HCT116 (cell line): ENCODE measurements at regions not wholly inside any gene's neighbourhood (a gene's known extent, or its start where the extent isn't known, plus 50 kb on each side); places are given as distances from the start of the nearest gene placed in this dataset.

Experiments
- ATAC-seq: fragments of 200-7000 bp; cut with Tn5 transposase; 2 replicates; pipeline ENCODE4 v1.9.1; 2020; ENCODE audit warnings: mild to moderate bottlenecking, moderate library complexity
- BruUV-seq: library from RNA; stranded (reverse); fragments of 400-500 nt; replicated peaks from 2 replicates; lab custom pipeline; 2021; lab: Mats Ljungman, UMichigan
- CTCF ChIA-PET: fragments of 300-600 bp; sonication (Branson Sonifier 250); formaldehyde crosslinking; loops from one replicate; lab custom pipeline; 2021; ENCODE audit warnings: antibody characterized with exemption; lab: Charles Lee
- POLR2A ChIA-PET: fragments of 300-600, 350-600 bp; sonication (Branson Sonifier 250); formaldehyde crosslinking; loops from one replicate; lab custom pipeline; 2021; ENCODE audit warnings: antibody characterized with exemption; lab: Charles Lee
- RAD21 ChIA-PET, 2 experiments: fragments of 300-600 bp; sonication (Branson Sonifier 250); formaldehyde crosslinking; loops; one replicate each; lab custom pipeline; 2023; ENCODE audit warnings: low total read pairs in 2 of 2; ENCODE audit not compliant: uncharacterized antibody in 2 of 2, unreplicated experiment in 2 of 2, low non-redundant PET in 1 of 2; lab: Charles Lee
- DNase-seq: peaks from one replicate; pipeline ENCODE4 v3.0.0-alpha.2; 2010; ENCODE audit warnings: low read depth, low spot score
- H2AFZ ChIP-seq: fragments of 200-600 bp; shearing (Covaris generic), sonication (generic); 2 replicates; pipeline ENCODE4 v1.6.1; 2017; ENCODE audit warnings: low read depth, mixed run types, mixed read lengths, antibody characterized with exemption, low read length; ENCODE audit not compliant: poor library complexity, severe bottlenecking
- H3K27ac ChIP-seq: 2 replicates; pipeline ENCODE4 v1.5.1; 2012; ENCODE audit warnings: low read depth, low read length
- H3K27me3 ChIP-seq: fragments of 200-600 bp; sonication (generic); 2 replicates; pipeline ENCODE4 v1.6.1; 2016; ENCODE audit warnings: mixed run types, low read length, mixed read lengths; ENCODE audit not compliant: insufficient read depth
- H3K36me3 ChIP-seq, 2 experiments: fragments of 200-500 bp in 1 of 2; fragments of 200-600 bp in 1 of 2; sonication (Bioruptor generic) in 1 of 2; sonication (generic) in 1 of 2; 2 replicates each; pipeline versions ENCODE4 v1.5.1 to v1.6.1; 2014 to 2016; ENCODE audit warnings: low read length in 2 of 2, inconsistent platforms in 1 of 2, mixed read lengths in 1 of 2, mixed run types in 1 of 2; ENCODE audit not compliant: insufficient read depth in 2 of 2, control insufficient read depth in 1 of 2
- H3K4me1 ChIP-seq, 2 experiments: fragments of 200-600 bp in 1 of 2; sonication (generic) in 1 of 2; 2 replicates each; pipeline versions ENCODE4 v1.5.1 to v1.6.1; 2012 to 2017; ENCODE audit warnings: low read length in 2 of 2, inconsistent platforms in 1 of 2, mild to moderate bottlenecking in 1 of 2, mixed read lengths in 1 of 2, mixed run types in 1 of 2, moderate library complexity in 1 of 2; ENCODE audit not compliant: insufficient read depth in 2 of 2, control insufficient read depth in 1 of 2
- H3K4me2 ChIP-seq: fragments of 200-600 bp; sonication (generic); 2 replicates; pipeline ENCODE4 v1.6.1; 2017; ENCODE audit warnings: mixed run types, low read length, mixed read lengths
- H3K4me3 ChIP-seq, 2 experiments: fragments of 200-600 bp in 1 of 2; sonication (generic) in 1 of 2; replicated peaks in 1 of 2; 2 replicates each; pipeline ENCODE4 v1.5.1; 2011 to 2016; ENCODE audit warnings: low read length in 2 of 2, control low read depth in 1 of 2, low read depth in 1 of 2, mild to moderate bottlenecking in 1 of 2, mixed read lengths in 1 of 2, mixed run types in 1 of 2
- H3K79me2 ChIP-seq: fragments of 200-600 bp; sonication (generic); 2 replicates; pipeline ENCODE4 v1.6.1; 2017; ENCODE audit warnings: mild to moderate bottlenecking, mixed run types, low read length, moderate library complexity, mixed read lengths; ENCODE audit not compliant: insufficient read depth
- H3K9ac ChIP-seq: fragments of 200-600 bp; sonication (generic); 2 replicates; pipeline ENCODE4 v1.6.1; 2016; ENCODE audit warnings: low read length, mixed read lengths
- H3K9me2 ChIP-seq: fragments of 200-600 bp; sonication (generic), shearing (Covaris generic); 2 replicates; pipeline ENCODE4 v1.6.1; 2017; ENCODE audit warnings: mixed run types, mild to moderate bottlenecking, moderate library complexity; ENCODE audit not compliant: insufficient read depth
- H3K9me3 ChIP-seq, 2 experiments: fragments of 200-500 bp in 1 of 2; fragments of 200-600 bp in 1 of 2; sonication (Bioruptor generic) in 1 of 2; sonication (generic) in 1 of 2; 2 replicates each; pipeline ENCODE4 v1.6.1; 2014 to 2017; ENCODE audit warnings: low read length in 2 of 2, mixed read lengths in 2 of 2, inconsistent platforms in 1 of 2, low read depth in 1 of 2, mild to moderate bottlenecking in 1 of 2, mixed run types in 1 of 2, moderate library complexity in 1 of 2; ENCODE audit not compliant: control insufficient read depth in 1 of 2, insufficient read depth in 1 of 2
- H4K20me1 ChIP-seq: fragments of 200-600 bp; sonication (generic), shearing (Covaris generic); 2 replicates; pipeline ENCODE4 v1.6.1; 2017; ENCODE audit warnings: mixed run types, mild to moderate bottlenecking, moderate library complexity; ENCODE audit not compliant: insufficient read depth
- CBX3 ChIP-seq: IDR thresholded peaks from 2 replicates; pipeline ENCODE4 v1.6.1; 2012; ENCODE audit warnings: low read depth
- CEBPB ChIP-seq: IDR thresholded peaks from 2 replicates; pipeline ENCODE4 v1.6.1; 2012; ENCODE audit warnings: low read depth
- CTCF ChIP-seq, 3 experiments: fragments of 200-600 bp in 1 of 3; sonication (generic) in 1 of 3; IDR thresholded peaks in 2 of 3; conservative IDR thresholded peaks in 1 of 3; 2 replicates each; pipeline ENCODE4 v1.5.1; 2012 to 2017; ENCODE audit warnings: low read depth in 2 of 3, low read length in 2 of 3, antibody characterized with exemption in 1 of 3, borderline replicate concordance in 1 of 3, control low read depth in 1 of 3, mild to moderate bottlenecking in 1 of 3, mixed read lengths in 1 of 3, mixed run types in 1 of 3, moderate library complexity in 1 of 3; ENCODE audit not compliant: insufficient read depth in 1 of 3
- EGR1 ChIP-seq: IDR thresholded peaks from 2 replicates; pipeline ENCODE4 v1.6.1; 2012; ENCODE audit warnings: low read depth
- EZH2phosphoT487 ChIP-seq: fragments of 200-600 bp; IDR thresholded peaks from 2 replicates; pipeline ENCODE4 v1.6.1; 2018; ENCODE audit warnings: antibody characterized with exemption, borderline replicate concordance
- FOSL1 ChIP-seq: IDR thresholded peaks from 2 replicates; pipeline ENCODE4 v1.6.1; 2012; ENCODE audit warnings: low read depth
- MAX ChIP-seq: IDR thresholded peaks from 2 replicates; pipeline ENCODE4 v1.6.1; 2012
- POLR2A ChIP-seq: IDR thresholded peaks from 2 replicates; pipeline ENCODE4 v1.7.0; 2011; ENCODE audit warnings: borderline replicate concordance; ENCODE audit not compliant: insufficient read depth, insufficient read length; ENCODE audit errors: extremely low read depth
- POLR2AphosphoS5 ChIP-seq: IDR thresholded peaks from 2 replicates; pipeline ENCODE4 v1.6.1; 2011; ENCODE audit warnings: mild to moderate bottlenecking, low read depth, low read length, moderate library complexity
- SIN3A ChIP-seq: IDR thresholded peaks from 2 replicates; pipeline ENCODE4 v1.6.1; 2012; ENCODE audit warnings: low read depth
- SRF ChIP-seq: IDR thresholded peaks from 2 replicates; pipeline ENCODE4 v1.6.1; 2012; ENCODE audit warnings: low read depth
- ZFX ChIP-seq: fragments of 450-650 bp; IDR thresholded peaks from 2 replicates; pipeline ENCODE4 v1.6.1; 2017
- intact Hi-C: fragments of 100-400 bp; cut with micrococcal nuclease; formaldehyde crosslinking; loops from 2 replicates; pipeline ENCODE4 v1.10.0; 2022

- Histone ChIP-seq H3K27me3 (no peaks in the 10 kb centered on the region), H3K27ac (no peak overlapping the region), H3K4me2 (no peak overlapping the region), H2AFZ (no peak overlapping the region), H3K9me3 (no peaks in the 10 kb centered on the region), H3K36me3 (no peaks in the 10 kb centered on the region), H3K4me3 (no peak overlapping the region), H4K20me1 (no peaks in the 10 kb centered on the region), H3K79me2 (no peaks in the 10 kb centered on the region), H3K4me1 (no peaks in the 10 kb centered on the region), H3K9ac (no peak overlapping the region), H3K9me2 (no peaks in the 10 kb centered on the region)
- ChIA-PET RAD21 (no interaction called here), POLR2A (no interaction called here), CTCF (no interaction called here)
- DNase-seq = no peak
- BruUV-seq = no TSS peak
- TF ChIP-seq SRF (no peak), MAX (no peak), CEBPB (no peak), POLR2A (no peak), FOSL1 (no peak), CTCF (IDR thresholded peaks at IDR 0.05 in 2 of 3, conservative IDR thresholded peaks at IDR 0.05 in 1 of 3; ENCODE audit: borderline replicate concordance in 1 of 3, insufficient read depth in 1 of 3, low read depth in 2 of 3, low read length in 2 of 3) (no peak), EGR1 (no peak), ZFX (no peak), SIN3A (no peak), EZH2phosphoT487 (no peak), POLR2AphosphoS5 (no peak), CBX3 (no peak)
- intact Hi-C loops = no loop called here
- ATAC-seq = no peak
Observed at GRCh38 chr2:142670362-142670761, 207.1 kb upstream of the KYNU start.
